ENCODE measurements at regions not wholly inside any gene's neighbourhood (a gene's known extent, or its start where the extent isn't known, plus 50 kb on each side); places are given as distances from the start of the nearest gene placed in this dataset.

- H2AFZ ChIP-seq (ENCODE audit: low read length), result no peak overlapping the region
- no peak overlapping the region for H3K4me3 ChIP-seq (ENCODE audit: low read depth, low read length, poor library complexity, severe bottlenecking)
- no peak overlapping the region for H3K27ac ChIP-seq (ENCODE audit: low read depth, low read length, poor library complexity, severe bottlenecking)
- no peaks in the 10 kb centered on the region for H3K36me3 ChIP-seq (ENCODE audit: insufficient read depth, low read length)
- no peak overlapping the region for H3K9ac ChIP-seq (ENCODE audit: low read length)
- no peak for TF ChIP-seq CTCF (IDR thresholded peaks at IDR 0.05; ENCODE audit: low read length)
- TF ChIP-seq EZH2 (IDR thresholded peaks at IDR 0.05; ENCODE audit: borderline replicate concordance, low read length), result no peak
- H3K4me1 ChIP-seq (ENCODE audit: insufficient read depth, low read length, severe bottlenecking), result no peaks in the 10 kb centered on the region
- H3K9me2 ChIP-seq (ENCODE audit: low read depth, low read length), result no peaks in the 10 kb centered on the region
- no peaks in the 10 kb centered on the region for H3K79me2 ChIP-seq (ENCODE audit: insufficient read depth, low read length)
- no peaks in the 10 kb centered on the region for H3F3A ChIP-seq (ENCODE audit: insufficient read depth, low read length)
- no peak overlapping the region for H3K4me2 ChIP-seq (ENCODE audit: low read length)
- no peaks in the 10 kb centered on the region for H3K27me3 ChIP-seq (ENCODE audit: insufficient read depth, low read length)
- H4K20me1 ChIP-seq (ENCODE audit: insufficient read depth, low read length), result no peaks in the 10 kb centered on the region
- H3K9me3 ChIP-seq (ENCODE audit: low read length), result no peaks in the 10 kb centered on the region
Observed at GRCh38 chr21:40990366-40990765, 143.4 kb upstream of the DSCAM start.

- Histone ChIP-seq H3K36me3 (ENCODE audit: insufficient read depth, low read length) (no peaks in the 10 kb centered on the region), H3K27me3 (ENCODE audit: insufficient read depth, low read length) (no peaks in the 10 kb centered on the region), H3K27ac (ENCODE audit: low read depth, low read length, poor library complexity, severe bottlenecking) (no peak overlapping the region), H3K9me3 (ENCODE audit: low read length) (peaks cover 4% of the 10 kb centered on the region; the same call in 1 of the 2 replicates), H3F3A (ENCODE audit: insufficient read depth, low read length) (no peaks in the 10 kb centered on the region), H3K4me3 (ENCODE audit: low read depth, low read length, poor library complexity, severe bottlenecking) (no peak overlapping the region), H3K79me2 (ENCODE audit: insufficient read depth, low read length) (no peaks in the 10 kb centered on the region), H3K4me2 (ENCODE audit: low read length) (no peak overlapping the region), H3K4me1 (ENCODE audit: insufficient read depth, low read length, severe bottlenecking) (no peaks in the 10 kb centered on the region), H3K9ac (ENCODE audit: low read length) (no peak overlapping the region), H2AFZ (ENCODE audit: low read length) (no peak overlapping the region), H4K20me1 (ENCODE audit: insufficient read depth, low read length) (no peaks in the 10 kb centered on the region), H3K9me2 (ENCODE audit: low read depth, low read length) (no peaks in the 10 kb centered on the region)
- TF ChIP-seq EZH2 (IDR thresholded peaks at IDR 0.05; ENCODE audit: borderline replicate concordance, low read length) (no peak), CTCF (IDR thresholded peaks at IDR 0.05; ENCODE audit: low read length) (no peak)
Observed at GRCh38 chr21:40997831-40998230, 150.9 kb upstream of the DSCAM start.

GRCh38 chr21:41000838-41001237 is 153.9 kb upstream of the DSCAM start:
- H3K9me2 ChIP-seq (ENCODE audit: low read depth, low read length), result no peaks in the 10 kb centered on the region
- H3K4me3 ChIP-seq (ENCODE audit: low read depth, low read length, poor library complexity, severe bottlenecking), result no peak overlapping the region
- H3K79me2 ChIP-seq (ENCODE audit: insufficient read depth, low read length), result no peaks in the 10 kb centered on the region
- no peaks in the 10 kb centered on the region for H4K20me1 ChIP-seq (ENCODE audit: insufficient read depth, low read length)
- H3K27me3 ChIP-seq (ENCODE audit: insufficient read depth, low read length), result no peaks in the 10 kb centered on the region
- H3K9ac ChIP-seq (ENCODE audit: low read length), result no peak overlapping the region
- H3K4me1 ChIP-seq (ENCODE audit: insufficient read depth, low read length, severe bottlenecking), result no peaks in the 10 kb centered on the region
- no peak for TF ChIP-seq EZH2 (IDR thresholded peaks at IDR 0.05; ENCODE audit: borderline replicate concordance, low read length)
- TF ChIP-seq CTCF (IDR thresholded peaks at IDR 0.05; ENCODE audit: low read length), result no peak
- H3K4me2 ChIP-seq (ENCODE audit: low read length), result no peak overlapping the region
- no peaks in the 10 kb centered on the region for H3F3A ChIP-seq (ENCODE audit: insufficient read depth, low read length)
- no peak overlapping the region for H2AFZ ChIP-seq (ENCODE audit: low read length)
- no peak overlapping the region for H3K27ac ChIP-seq (ENCODE audit: low read depth, low read length, poor library complexity, severe bottlenecking)
- H3K36me3 ChIP-seq (ENCODE audit: insufficient read depth, low read length), result no peaks in the 10 kb centered on the region
- peaks cover 4% of the 10 kb centered on the region; the same call in 1 of the 2 replicates for H3K9me3 ChIP-seq (ENCODE audit: low read length)
